ENCODE measurements at regions not wholly inside any gene's neighbourhood (a gene's known extent, or its start where the extent isn't known, plus 50 kb on each side); places are given as distances from the start of the nearest gene placed in this dataset.

GRCh38 chr12:111221062-111222026 is 147.6 kb downstream of the PHETA1 start:
- no peak for DNase-seq

- DNase-seq: no peak
Observed at GRCh38 chr12:111220363-111220762, 148.5 kb downstream of the PHETA1 start.

- no peak for DNase-seq
Observed at GRCh38 chr12:111219440-111219839, 149.5 kb downstream of the PHETA1 start.

DNA sequence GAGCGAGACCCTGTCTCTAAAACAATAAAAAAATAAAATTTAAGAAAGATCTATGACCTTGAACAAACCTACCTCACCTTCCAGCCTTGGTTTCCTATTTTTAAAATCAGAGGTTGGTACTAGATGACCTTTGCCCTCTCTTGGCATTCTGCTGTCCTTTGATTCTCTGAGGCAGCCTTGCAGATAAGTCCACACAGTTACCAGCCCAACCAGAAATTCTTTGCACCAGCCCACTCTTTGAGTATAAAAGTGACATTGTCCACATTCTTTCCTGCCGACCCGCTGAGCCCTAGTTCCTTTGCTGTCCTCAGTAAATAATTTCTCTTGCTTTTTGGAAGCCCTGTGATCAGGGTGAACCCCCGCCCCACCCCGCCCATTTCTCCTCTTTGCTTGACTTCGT is 150.4 kb downstream of the PHETA1 start:
- no peak for DNase-seq

- DNase-seq: no peak
Observed at GRCh38 chr12:111216387-111217159, 152.3 kb downstream of the PHETA1 start.

DNA sequence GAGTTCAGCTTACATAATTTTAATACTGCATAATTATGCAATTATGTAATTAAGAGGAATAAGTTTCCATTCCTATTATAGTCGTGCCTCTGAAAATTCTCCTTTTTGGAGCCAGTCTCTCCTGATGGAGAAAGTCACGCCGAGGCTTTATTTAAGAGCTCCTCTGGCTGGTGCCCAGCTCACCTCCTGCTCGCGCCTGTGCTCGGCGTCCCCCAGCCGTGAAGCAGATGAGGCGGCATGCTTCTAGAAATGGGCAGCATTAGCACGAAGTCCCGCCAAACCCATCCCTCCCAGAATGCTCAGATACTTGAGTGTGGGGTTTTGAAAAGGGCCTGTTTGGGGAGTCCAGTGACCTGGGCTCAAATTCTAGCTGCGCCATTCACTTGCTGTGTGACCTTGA is 153.0 kb downstream of the PHETA1 start:
- DNase-seq: peak; percentile 66

DNA sequence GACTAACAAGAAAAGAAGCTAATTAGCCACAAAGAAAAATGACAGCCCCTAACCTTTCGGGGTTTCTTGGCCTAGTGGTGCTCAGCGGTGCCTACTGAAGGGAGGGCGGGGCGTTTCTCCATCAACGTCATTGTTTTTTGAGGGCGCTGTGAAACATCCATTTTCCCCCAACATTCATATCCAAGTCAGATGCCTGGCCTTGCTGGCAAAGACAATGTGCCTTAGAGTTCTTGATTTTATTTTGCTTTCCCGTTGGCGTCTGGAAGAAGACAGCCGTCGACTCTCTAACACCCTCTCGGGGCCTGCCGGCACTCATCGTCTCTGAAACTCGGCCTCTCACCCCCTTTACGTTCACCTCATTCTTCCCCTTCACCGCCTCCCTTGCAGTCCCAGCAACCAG is 154.5 kb downstream of the PHETA1 start:
- no peak for DNase-seq

GRCh38 chr12:111213561-111213960 is 155.3 kb downstream of the PHETA1 start:
- no peak for DNase-seq

GRCh38 chr12:111212814-111213456 is 156.0 kb downstream of the PHETA1 start:
- no peak for DNase-seq

DNA sequence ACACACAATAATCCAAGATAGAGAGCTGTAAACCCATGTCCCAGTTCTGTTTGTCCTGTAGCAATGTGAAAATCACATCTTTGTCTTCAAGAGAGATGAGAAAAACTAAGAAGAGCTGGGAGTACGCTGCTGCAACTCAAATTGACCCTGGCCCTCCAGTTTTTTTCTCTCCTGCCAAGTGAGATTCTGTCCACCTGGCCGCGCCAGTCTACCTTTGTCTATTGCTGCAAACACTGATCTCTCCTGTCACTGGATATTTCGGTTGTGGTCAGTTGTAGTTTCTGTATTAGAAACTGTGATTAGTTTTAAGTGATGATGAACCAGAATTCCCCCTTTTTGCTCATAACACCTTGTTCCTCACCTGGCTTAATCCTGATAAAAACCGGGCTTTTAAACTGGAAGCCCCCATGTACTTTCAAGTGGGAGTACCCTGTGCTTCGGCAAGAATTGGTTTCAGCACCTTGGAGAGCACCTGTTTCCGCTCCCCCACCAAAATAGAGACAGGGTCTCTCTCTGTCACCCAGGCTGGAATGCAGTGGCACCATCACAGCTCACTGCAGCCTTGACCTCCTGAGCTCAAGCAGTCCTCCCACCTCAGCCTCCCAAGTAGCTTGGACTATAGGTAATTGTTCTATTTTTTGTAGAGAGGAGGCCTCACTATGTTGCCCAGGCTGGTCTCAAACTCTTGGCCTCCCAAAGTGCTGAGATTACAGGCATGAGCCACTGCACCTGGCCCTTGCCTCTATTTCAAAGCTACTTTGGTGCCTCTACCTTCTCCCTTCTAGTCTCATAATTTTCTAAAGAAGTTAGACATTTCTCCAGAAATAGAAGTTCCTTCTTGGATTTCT is 156.8 kb downstream of the PHETA1 start:
- no peak for DNase-seq

- peak; percentile 64 for DNase-seq
Observed at GRCh38 chr12:111209811-111210210, 159.1 kb downstream of the PHETA1 start.

DNA sequence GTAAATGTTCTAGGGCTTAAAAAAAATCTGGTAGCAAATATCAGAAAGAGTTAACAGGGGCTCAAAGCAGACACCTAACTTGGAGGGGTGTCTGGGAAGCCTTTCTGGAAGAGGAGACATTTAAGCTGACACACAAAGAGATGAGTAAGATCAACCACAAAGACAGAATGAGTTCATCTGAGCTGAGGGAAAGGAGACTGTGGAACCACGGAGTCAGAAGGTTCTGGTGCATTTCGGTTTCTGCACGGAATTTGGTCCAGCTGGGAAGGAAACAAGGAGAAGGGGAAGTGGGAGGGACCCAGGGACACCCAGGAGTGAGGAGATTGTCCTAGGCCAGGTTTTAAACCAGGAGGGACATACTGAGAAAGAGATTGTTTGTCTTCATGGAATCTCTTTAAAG is 161.1 kb downstream of the PHETA1 start:
- DNase-seq: no peak

- DNase-seq: no peak
Observed at GRCh38 chr12:111204788-111205241, 164.1 kb downstream of the PHETA1 start.

GRCh38 chr12:111203969-111204368 is 164.9 kb downstream of the PHETA1 start:
- DNase-seq: no peak

- DNase-seq: no peak
Observed at GRCh38 chr12:111203446-111203845, 165.4 kb downstream of the PHETA1 start.

DNA sequence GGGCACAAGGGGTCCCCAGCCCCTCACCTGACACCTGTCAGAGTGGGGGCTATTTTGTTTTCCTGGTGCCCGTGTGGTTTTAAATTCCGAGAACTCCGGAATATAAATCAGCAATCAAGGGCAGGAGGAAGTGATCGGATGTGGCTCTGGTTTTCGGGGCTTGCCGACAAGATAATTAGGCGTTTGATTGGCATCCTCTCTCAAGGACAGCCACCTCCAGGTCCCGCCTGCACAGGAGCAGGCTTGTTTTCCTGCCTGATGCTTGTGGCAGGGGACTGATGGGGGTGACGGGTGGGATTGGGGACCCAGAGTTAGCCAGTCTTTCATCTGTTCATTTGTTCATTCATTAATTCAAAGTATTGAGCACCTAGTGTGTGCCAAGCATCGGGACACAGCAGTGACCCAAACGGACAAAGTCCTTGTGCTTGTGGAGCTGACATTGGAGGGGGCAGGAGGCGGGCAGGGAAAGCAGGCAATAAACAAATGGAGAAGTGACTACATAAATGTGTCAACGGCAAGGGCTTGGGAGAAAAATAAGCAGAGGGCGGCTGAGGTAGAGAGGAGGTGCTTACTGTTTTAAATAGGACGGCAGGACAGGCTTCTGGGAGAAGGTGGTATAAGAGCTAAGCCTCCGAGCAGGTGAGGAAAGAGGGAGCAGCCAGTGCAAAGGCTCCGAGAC is 166.5 kb downstream of the PHETA1 start:
- no peak for DNase-seq

- DNase-seq: no peak
Observed at GRCh38 chr12:111201495-111202236, 167.2 kb downstream of the PHETA1 start.

DNA sequence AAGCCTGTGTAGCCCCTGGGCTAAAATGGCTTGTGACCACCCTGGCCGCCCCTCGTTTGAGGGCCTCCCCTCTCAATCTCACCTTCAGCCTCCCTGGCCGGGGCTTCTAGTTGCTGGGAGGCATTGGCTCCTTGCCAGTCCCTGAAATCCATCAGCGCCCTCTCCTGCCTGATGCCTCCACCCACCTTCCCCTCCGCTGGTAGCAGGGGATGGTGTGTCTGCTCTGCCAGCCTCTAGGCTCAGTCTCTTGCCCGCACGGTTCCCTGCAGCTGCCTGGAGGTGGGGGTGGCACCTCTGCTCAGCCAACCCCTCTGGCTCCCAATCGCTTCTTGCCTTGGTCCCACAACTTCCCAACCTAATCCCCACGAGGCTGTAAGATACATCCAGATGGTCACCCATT is 167.9 kb downstream of the PHETA1 start:
- peak; percentile 81 for DNase-seq

DNA sequence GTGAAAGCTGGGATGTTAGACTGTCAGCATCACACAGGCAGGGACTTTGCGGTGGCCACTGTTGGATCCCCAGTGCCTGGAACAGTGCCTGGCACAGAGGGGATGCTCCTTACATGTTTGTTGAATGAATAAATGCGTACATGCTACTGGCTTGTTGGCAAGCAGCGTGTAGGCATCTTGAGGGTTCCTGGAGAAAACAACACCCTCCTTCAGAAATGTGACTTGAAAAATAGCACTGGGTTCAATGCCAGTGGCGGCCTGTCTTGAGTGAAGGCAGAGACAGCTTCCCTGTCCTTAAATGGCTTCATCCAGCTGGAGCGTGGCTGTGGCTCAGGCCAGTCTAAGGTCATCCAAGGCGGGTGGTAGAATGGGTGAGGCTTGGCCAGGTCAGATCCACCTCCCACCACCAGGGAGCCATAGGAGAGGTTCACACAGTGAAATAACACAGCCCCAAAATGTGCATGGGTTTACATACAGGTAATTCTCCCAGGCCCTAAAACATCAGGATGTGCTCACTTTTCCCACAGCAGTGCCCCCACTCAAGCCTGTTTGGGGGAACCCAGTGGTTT is 171.4 kb downstream of the PHETA1 start:
- DNase-seq: no peak

DNA sequence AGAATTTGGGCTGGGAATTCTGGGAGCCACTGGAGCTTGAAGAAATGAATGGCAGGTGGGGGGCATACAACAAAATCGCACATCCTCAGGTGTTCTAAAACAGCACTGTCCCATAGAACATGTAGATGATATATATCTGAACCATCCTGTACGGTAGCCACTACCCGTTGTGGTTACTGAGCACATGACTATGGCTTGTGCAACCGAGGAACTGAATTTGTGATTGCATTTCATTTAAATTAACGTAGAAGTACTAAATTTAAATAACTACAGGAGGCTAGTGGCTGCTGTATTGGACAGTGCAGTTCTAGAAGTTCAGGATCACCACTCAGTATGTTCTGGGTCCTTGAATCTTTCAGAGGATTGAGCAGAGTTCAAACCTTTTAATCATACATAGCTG is 172.4 kb downstream of the PHETA1 start:
- DNase-seq: no peak

GRCh38 chr12:111195316-111195715 is 173.6 kb downstream of the PHETA1 start:
- DNase-seq: no peak
